Fibroblast of mammary gland (primary cell): ENCODE measurements at regions not wholly inside any gene's neighbourhood (a gene's known extent, or its start where the extent isn't known, plus 50 kb on each side); places are given as distances from the start of the nearest gene placed in this dataset.

Experiments
- DNase-seq: peaks from one replicate; pipeline ENCODE4 v3.0.0-alpha.2; 2010; ENCODE audit warnings: low read depth
- H3K4me3 ChIP-seq: 2 replicates; pipeline ENCODE4 v1.5.1; 2011; ENCODE audit warnings: low read depth, mild to moderate bottlenecking, low read length, moderate library complexity; ENCODE audit not compliant: control insufficient read depth
- TF ChIP-seq, protein P1 (sequence below): conservative IDR thresholded peaks from 2 replicates; pipeline ENCODE4 v1.5.1; 2011; ENCODE audit warnings: low read depth, low read length, inconsistent platforms; ENCODE audit not compliant: control insufficient read depth, insufficient read depth

DNA sequence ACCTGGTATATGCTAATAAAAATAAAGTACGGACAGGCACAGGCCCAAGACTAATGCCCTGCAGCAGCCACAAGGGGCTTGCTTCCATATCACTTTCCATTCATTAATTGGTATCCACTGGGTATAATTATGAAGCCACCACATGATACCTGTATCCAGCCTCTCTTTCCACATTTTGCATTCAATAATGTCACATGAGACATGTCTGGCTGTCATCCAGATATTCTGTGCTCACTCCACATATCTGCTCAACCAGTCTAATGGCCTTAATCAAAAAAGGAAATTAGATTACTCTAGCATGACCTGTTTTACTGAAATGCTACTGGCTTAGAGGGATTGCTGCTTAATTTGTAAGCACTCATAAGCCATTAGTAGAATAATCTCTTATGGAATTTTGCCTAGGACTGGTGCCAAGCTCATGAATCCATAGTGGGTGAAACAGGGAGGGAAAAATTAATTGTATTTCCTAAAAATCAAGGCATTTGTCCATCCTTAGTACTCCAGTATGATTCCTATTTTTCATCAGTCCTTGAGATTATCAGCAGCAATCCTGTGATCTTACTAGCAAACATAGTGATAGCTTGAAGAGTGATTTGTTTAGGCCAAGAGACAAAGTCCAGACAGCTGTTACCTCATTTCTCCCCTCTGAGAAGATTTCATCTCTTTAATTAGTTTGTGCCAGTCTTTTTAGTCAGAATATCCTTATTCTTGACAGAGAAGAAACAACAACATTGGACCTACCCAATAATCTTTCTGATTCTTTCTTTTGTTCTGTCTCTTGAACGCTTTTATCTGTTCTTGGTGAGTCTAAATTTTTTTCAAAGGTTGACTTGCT is 119.2 kb upstream of the ABCA1 start:
- TF ChIP-seq, protein P1, sequence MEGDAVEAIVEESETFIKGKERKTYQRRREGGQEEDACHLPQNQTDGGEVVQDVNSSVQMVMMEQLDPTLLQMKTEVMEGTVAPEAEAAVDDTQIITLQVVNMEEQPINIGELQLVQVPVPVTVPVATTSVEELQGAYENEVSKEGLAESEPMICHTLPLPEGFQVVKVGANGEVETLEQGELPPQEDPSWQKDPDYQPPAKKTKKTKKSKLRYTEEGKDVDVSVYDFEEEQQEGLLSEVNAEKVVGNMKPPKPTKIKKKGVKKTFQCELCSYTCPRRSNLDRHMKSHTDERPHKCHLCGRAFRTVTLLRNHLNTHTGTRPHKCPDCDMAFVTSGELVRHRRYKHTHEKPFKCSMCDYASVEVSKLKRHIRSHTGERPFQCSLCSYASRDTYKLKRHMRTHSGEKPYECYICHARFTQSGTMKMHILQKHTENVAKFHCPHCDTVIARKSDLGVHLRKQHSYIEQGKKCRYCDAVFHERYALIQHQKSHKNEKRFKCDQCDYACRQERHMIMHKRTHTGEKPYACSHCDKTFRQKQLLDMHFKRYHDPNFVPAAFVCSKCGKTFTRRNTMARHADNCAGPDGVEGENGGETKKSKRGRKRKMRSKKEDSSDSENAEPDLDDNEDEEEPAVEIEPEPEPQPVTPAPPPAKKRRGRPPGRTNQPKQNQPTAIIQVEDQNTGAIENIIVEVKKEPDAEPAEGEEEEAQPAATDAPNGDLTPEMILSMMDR, result no peak
- no peak overlapping the region for H3K4me3 ChIP-seq
- DNase-seq, result no peak

DNA sequence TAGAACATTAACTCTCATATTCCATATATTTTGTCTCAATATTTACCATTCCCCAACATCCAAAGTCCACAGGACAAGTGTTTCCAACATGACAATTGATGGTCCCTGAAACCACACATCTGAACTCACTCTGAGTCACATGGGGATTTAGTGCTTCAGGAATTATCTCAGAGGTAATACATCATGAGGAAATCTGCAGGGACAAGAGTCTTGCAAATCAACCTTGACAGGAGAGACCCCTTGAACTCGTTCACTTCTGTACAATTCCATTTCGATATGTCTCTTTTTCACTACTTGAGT is 119.7 kb upstream of the ABCA1 start:
- DNase-seq, result peak; percentile 29
- H3K4me3 ChIP-seq, result no peak overlapping the region
- TF ChIP-seq, protein P1, result no peak

DNA sequence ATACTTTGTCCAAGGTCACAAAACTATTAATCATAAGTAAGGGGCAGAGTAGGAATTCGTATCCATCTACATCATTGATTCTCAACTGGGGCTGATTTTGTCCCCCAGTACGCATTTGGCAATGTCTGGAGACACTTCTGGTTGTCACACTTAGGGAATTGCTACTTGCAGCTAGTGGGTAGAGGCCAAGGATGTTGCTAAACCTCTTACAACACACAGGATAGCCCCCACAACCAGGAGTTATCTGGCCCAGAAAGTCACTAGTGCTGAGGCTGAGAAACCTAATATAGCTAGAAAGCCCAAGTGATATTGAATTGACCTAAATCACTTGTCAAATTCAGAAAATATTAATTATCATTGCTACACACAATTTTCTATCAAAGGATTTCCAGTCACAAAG is 120.4 kb upstream of the ABCA1 start:
- TF ChIP-seq, protein P1, result no peak
- H3K4me3 ChIP-seq, result no peak overlapping the region
- no peak for DNase-seq

DNA sequence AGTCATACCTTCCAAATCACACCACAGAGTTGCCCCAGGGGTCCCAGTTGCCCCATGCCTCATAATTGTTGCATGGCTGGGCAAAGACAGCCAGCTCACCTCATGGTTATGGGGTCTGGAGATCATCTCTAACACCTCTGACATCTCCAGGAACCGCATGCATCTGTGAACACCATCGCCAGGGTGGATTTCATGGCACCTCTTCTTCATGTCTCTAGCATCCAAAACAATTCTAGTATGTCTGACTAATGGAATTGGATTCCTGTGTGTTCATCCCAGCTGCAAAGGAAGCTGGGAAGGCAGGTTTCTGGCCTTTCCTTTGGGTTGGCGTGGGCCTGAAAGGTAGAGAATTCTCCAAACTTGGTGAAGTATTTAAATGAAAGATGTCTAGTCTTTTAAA is 122.3 kb upstream of the ABCA1 start:
- no peak overlapping the region for H3K4me3 ChIP-seq
- peak; percentile 62 for DNase-seq
- TF ChIP-seq, protein P1, result no peak

DNA sequence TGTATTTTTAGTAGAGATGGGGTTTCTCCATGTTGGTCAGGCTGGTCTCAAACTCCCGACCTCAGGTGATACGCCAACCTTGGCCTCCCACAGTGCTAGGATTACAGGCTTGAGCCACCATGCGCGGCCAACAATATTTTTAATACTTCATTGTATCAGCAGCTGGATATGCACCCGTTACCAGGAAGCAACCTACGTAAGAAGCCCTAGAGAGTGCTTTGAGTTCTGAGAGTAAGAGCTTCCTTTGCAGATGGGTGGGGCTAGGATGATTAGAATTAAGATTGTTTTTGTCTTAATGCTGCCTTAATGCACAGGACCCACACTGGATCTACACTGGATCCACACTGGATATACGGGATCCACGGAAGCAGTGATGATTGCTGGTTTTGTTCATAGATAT is 123.9 kb upstream of the ABCA1 start:
- TF ChIP-seq, protein P1, result no peak
- no peak for DNase-seq
- no peak overlapping the region for H3K4me3 ChIP-seq

DNA sequence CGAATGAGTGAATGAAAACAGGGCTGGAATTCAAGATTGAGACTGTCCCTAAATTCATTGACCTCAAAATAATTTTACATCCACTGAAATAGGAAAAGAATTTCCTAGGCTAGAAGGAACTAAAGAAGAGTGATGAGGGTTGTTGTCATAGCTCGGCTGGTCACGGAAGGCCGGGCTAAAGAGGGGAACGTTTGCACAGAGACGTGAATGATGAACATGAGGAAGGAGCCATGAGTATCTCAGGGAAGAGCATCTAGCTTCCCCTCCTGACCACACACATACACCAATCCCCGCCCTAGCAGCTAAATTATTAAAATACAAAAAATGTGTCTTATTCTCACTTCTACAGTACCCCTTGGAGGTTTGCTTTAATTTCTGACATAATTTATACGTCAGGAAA is 124.4 kb upstream of the ABCA1 start:
- H3K4me3 ChIP-seq, result no peak overlapping the region
- no peak for DNase-seq
- TF ChIP-seq, protein P1, result no peak
